ENCODE measurements at regions not wholly inside any gene's neighbourhood (a gene's known extent, or its start where the extent isn't known, plus 50 kb on each side); places are given as distances from the start of the nearest gene placed in this dataset.

- no peaks in the 10 kb centered on the region for H3K36me3 ChIP-seq (ENCODE audit: control insufficient read depth in 2 of 3, insufficient read depth in 3 of 3, low read length in 3 of 3)
- H3K4me3 ChIP-seq (ENCODE audit: low read length in 3 of 3), result no peak overlapping the region
- H3K9me3 ChIP-seq (ENCODE audit: control insufficient read depth in 2 of 3, insufficient read depth in 1 of 3, low read length in 3 of 3), result no peaks in the 10 kb centered on the region
- H3K9ac ChIP-seq (ENCODE audit: low read length in 3 of 3), result no peak overlapping the region
- FAIRE-seq (no peak), DNase-seq (no peak)
- intact Hi-C loops (cut with DNase I), result no loop called here
- H3K4me1 ChIP-seq (ENCODE audit: control insufficient read depth in 2 of 3, insufficient read depth in 2 of 3, low read depth in 1 of 3, low read length in 3 of 3), result no peaks in the 10 kb centered on the region
- no peak for TF ChIP-seq CTCF (IDR thresholded peaks at IDR 0.05; ENCODE audit: borderline replicate concordance, extremely low read depth, insufficient read depth)
- no peak overlapping the region for H3K27ac ChIP-seq (ENCODE audit: low read depth in 2 of 2, low read length in 2 of 2)
- H3K27me3 ChIP-seq (ENCODE audit: control insufficient read depth, insufficient read depth, low read length), result no peaks in the 10 kb centered on the region
These were observed 350.6 kb upstream of the CCL2 start for GRCh38 chr17:33904476-33904875.

- H3K36me3 ChIP-seq (ENCODE audit: control insufficient read depth in 2 of 3, insufficient read depth in 3 of 3, low read length in 3 of 3), result no peaks in the 10 kb centered on the region
- no peak for TF ChIP-seq CTCF (IDR thresholded peaks at IDR 0.05; ENCODE audit: borderline replicate concordance, extremely low read depth, insufficient read depth)
- FAIRE-seq (no peak), DNase-seq (no peak)
- no peak overlapping the region for H3K27ac ChIP-seq (ENCODE audit: low read depth in 2 of 2, low read length in 2 of 2)
- H3K27me3 ChIP-seq (ENCODE audit: control insufficient read depth, insufficient read depth, low read length), result no peaks in the 10 kb centered on the region
- H3K9ac ChIP-seq (ENCODE audit: low read length in 3 of 3), result no peak overlapping the region
- no peak overlapping the region for H3K4me3 ChIP-seq (ENCODE audit: low read length in 3 of 3)
- H3K4me1 ChIP-seq (ENCODE audit: control insufficient read depth in 2 of 3, insufficient read depth in 2 of 3, low read depth in 1 of 3, low read length in 3 of 3), result no peaks in the 10 kb centered on the region
- no peaks in the 10 kb centered on the region for H3K9me3 ChIP-seq (ENCODE audit: control insufficient read depth in 2 of 3, insufficient read depth in 1 of 3, low read length in 3 of 3)
- intact Hi-C loops (cut with DNase I), result no loop called here
These were observed 349.7 kb upstream of the CCL2 start for GRCh38 chr17:33905338-33905800.

- TF ChIP-seq CTCF (IDR thresholded peaks at IDR 0.05; ENCODE audit: borderline replicate concordance, extremely low read depth, insufficient read depth), result no peak
- no peak for DNase-seq
These were observed 346.6 kb upstream of the CCL2 start for GRCh38 chr17:33908363-33909064.

More at GRCh38 chr17:33908363-33909064, 346.6 kb upstream of the CCL2 start:
- Histone ChIP-seq H3K27me3 (ENCODE audit: control insufficient read depth, insufficient read depth, low read length) (no peaks in the 10 kb centered on the region), H3K4me3 (ENCODE audit: low read length in 3 of 3) (no peak overlapping the region), H3K36me3 (ENCODE audit: control insufficient read depth in 2 of 3, insufficient read depth in 3 of 3, low read length in 3 of 3) (no peaks in the 10 kb centered on the region), H3K9me3 (ENCODE audit: control insufficient read depth in 2 of 3, insufficient read depth in 1 of 3, low read length in 3 of 3) (no peaks in the 10 kb centered on the region), H3K4me1 (ENCODE audit: control insufficient read depth in 2 of 3, insufficient read depth in 2 of 3, low read depth in 1 of 3, low read length in 3 of 3) (no peaks in the 10 kb centered on the region), H3K9ac (ENCODE audit: low read length in 3 of 3) (no peak overlapping the region), H3K27ac (ENCODE audit: low read depth in 2 of 2, low read length in 2 of 2) (no peak overlapping the region)
- no peak for FAIRE-seq
- intact Hi-C loops (cut with DNase I), result no loop called here

All from kidney (tissue), 13 donors.